Spleen (tissue), 7 donors: ENCODE measurements at regions not wholly inside any gene's neighbourhood (a gene's known extent, or its start where the extent isn't known, plus 50 kb on each side); places are given as distances from the start of the nearest gene placed in this dataset.

ENCODE experiments used
- POLR2A ChIP-seq, 3 donors: fragments of 450-650 bp; IDR thresholded peaks; one replicate each; pipeline ENCODE4 v1.5.1; 2017; ENCODE audit warnings: antibody characterized with exemption in 3 of 3, mild to moderate bottlenecking in 1 of 3
- TF ChIP-seq, protein P1 (sequence below), 11 experiments: fragments of 200-600 bp in 7 of 11; fragments of 450-650 bp in 4 of 11; sonication (generic) in 4 of 11; IDR thresholded peaks in 8 of 11; conservative IDR thresholded peaks in 3 of 11; 1 replicate in 7 of 11; 2 replicates in 4 of 11; pipeline versions ENCODE4 v1.4.0 to v1.8.0; 2016 to 2021; ENCODE audit warnings: antibody characterized with exemption in 11 of 11, inconsistent platforms in 4 of 11, mild to moderate bottlenecking in 1 of 11
- donor health status: DM: no; HTN: no; CAD: no; lungs with moderate emphysema.
- donor health status: DM: no; HTN: no; CAD: no.
- donor health status: DM: no; HTN: no; CAD: no.

GRCh38 chr6:43940071-43940392, 170.0 kb downstream of the VEGFA start:
- TF ChIP-seq POLR2A (IDR thresholded peaks at IDR 0.05): no peak
- TF ChIP-seq, protein P1, sequence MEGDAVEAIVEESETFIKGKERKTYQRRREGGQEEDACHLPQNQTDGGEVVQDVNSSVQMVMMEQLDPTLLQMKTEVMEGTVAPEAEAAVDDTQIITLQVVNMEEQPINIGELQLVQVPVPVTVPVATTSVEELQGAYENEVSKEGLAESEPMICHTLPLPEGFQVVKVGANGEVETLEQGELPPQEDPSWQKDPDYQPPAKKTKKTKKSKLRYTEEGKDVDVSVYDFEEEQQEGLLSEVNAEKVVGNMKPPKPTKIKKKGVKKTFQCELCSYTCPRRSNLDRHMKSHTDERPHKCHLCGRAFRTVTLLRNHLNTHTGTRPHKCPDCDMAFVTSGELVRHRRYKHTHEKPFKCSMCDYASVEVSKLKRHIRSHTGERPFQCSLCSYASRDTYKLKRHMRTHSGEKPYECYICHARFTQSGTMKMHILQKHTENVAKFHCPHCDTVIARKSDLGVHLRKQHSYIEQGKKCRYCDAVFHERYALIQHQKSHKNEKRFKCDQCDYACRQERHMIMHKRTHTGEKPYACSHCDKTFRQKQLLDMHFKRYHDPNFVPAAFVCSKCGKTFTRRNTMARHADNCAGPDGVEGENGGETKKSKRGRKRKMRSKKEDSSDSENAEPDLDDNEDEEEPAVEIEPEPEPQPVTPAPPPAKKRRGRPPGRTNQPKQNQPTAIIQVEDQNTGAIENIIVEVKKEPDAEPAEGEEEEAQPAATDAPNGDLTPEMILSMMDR (IDR thresholded peaks at IDR 0.05 in 8 of 11, conservative IDR thresholded peaks at IDR 0.05 in 3 of 11): no peak
